DMS 273 (cell line): ENCODE measurements at regions not wholly inside any gene's neighbourhood (a gene's known extent, or its start where the extent isn't known, plus 50 kb on each side); places are given as distances from the start of the nearest gene placed in this dataset.

ENCODE experiments used
- DNase-seq: peaks from one replicate; lab custom pipeline; 2025; ENCODE audit not compliant: unreplicated experiment; lab: John Stamatoyannopoulos, UW

DNA sequence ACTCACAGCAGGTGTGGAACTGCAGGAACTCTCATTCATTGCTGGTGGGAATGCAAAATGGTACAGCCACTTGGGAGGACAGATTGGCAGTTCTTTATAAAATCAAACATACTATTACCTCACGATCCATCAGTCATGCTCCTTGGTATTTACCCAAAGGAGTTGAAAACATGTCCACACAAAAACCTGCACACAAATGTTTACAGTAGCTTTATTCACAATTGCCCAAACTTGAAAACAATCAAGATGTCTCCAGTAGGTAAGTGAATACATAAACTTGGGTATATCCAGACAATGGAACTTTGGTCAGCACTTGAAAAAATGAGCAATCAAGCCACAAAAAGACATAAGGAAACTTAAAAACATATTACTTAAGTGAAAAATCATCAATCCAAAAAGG, 215.5 kb downstream of the IRX1 start:
- DNase-seq = no peak

GRCh38 chr5:3818624-3819023, 223.0 kb downstream of the IRX1 start:
- DNase-seq = no peak

DNA sequence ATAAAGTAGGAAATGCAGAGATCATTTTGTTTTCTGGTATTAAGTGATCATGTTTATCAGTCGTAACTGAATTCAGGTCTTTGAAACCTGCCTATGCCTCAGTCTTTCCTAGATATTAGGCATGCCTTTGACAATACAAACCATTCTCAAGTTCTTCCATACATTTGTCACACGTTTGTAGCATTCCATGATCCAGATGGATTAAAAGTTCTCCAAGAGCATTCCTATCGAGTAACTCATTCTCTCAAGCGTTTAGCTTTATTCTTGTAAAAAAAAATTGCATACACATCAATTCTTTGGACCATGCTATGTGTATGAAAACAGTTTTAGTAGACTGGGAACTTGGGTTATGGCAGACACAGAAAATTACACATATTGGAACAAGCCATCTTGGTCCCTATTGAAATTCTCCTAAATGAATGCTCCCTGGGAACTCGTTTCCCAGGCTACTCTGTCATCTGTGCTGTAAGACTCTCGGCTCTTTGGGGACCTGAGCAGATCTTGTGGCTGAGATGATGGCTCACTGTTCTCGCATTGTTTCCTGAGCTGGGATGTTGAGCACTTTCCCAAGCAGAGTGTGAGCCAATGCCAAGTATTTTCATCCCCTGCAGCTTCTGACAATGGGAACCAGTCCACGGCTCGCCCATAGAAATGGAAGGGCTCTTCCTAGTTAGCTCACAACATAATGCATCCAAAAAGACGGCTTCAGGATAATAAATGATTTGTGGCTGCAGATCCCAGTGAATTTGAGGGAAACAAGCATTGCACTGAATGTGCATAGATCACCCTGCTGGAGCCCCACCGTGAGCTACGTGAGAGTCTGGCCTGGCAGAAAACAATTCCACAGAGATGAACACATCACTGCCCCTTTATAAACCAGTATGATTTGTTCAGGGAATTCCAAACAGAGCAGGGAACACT, 230.2 kb downstream of the IRX1 start:
- DNase-seq = no peak

DNA sequence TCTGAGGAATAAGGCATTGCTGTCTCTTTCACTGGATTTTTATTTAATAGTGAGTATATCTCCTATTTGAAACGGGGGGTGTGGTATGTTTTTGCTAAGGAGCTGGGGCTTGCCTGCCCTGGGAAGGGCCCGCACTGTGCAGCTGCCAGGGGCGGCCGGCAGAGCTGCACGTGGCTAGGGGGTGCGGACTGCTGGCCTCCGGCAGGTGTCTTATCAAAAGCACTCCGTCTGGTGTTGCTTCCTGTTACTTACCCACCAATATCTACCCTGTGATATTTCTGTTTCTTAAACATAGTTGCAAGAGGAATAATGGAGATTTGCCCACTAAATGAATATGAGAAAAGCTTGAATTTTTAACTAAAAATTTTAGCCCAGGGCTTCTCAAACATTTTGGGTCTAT, 232.0 kb downstream of the IRX1 start:
- DNase-seq = no peak

GRCh38 chr5:3828761-3829160, 233.1 kb downstream of the IRX1 start:
- no peak for DNase-seq

DNA sequence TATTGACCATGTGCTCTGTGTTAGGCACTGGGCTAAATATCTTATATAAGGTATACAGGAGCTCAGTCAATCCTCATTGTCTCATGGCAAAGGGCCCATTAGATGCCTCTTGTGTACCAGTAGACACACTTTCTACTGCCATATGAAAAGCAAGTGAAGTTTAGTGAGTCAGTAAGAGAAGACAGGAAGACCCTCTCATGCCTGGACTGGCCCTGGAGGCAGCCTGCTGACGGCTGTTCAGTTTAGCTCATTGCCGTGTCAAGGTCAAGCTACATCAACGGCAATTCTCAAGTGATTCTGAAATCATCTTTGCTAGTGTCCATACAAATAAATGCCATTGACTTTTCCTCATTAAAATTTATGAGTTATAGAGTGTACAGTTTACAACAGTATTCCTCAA, 237.9 kb downstream of the IRX1 start:
- no peak for DNase-seq

- DNase-seq = no peak
Observed at GRCh38 chr5:3835811-3836210, 240.2 kb downstream of the IRX1 start.

DNA sequence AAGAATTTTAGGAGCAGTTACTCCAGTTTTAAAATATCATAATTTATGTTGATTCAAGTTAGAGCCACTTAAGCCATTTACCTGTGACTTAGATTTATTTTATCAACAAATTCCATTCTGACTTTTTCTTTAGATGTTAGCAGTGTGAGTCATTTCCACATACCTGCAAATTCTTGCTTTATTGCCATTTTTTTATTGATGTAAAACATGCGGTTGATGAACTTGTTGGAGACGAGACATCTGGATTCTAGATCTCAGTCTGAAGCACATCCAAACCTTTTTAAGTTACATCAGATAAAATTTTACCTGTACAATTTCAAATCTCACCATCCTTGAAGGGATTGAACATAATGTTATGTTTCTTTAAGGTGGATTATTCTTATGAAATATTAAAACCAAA, 240.9 kb downstream of the IRX1 start:
- DNase-seq = no peak

DNA sequence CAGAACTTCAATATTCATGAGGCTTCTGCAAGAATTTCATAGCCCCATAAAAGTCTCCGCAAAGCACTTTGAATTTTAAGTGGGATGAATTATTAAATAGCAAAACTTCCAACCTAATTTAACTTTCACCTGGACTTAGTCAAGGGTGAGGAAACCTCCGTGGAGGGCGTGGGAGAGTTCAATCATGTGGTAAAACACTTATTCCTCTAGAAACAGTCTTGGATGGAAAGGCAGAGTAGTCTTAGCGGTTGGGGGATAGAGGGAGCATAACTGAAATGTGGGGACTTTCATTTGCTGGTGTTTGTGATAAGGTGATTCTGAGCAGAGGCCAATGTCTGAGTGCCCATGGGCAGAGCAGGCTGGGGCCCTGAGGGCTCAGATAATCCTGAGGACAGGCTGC, 241.9 kb downstream of the IRX1 start:
- no peak for DNase-seq

DNA sequence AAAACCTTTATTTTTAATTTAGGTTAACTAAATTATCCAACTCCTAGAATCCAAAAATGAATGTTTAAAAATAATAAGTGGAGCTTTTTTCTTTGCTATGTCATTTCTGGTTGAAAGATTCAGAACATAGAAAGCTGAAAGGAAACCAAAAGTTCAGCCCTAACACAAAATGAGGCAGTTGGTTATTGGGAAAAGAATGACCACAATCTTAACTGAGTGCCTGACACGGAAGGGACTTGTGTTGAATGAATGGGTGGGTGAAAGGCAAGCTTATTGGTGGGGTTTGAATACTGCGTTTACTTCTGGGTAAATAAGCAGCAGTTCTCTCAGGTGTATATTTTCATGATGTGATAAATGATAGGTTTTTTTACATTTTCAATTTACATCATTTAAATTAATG, 243.5 kb downstream of the IRX1 start:
- DNase-seq = no peak

DNA sequence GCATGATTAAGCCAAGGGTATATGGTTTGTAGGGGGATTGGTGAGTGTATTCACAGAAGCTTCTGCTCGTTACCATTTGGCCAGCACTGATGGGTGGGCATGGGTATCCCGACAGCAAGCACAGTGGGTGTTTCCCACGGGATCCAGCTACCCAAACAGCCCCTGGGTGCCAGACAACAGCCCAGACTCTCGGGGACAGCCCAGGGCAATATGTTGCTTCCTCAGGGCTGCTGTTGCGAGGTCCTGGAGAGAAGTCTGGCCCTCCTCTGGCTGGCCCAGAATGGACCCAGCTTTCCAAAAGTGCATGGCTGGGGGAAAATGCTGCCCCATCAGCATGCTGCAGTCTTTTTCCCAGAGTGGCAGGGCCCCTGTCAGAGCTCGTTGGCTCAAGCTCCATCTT, 247.0 kb downstream of the IRX1 start:
- no peak for DNase-seq

- DNase-seq = no peak
Observed at GRCh38 chr5:3843706-3844105, 248.1 kb downstream of the IRX1 start.

- DNase-seq = no peak
Observed at GRCh38 chr5:3844266-3844665, 248.6 kb downstream of the IRX1 start.

DNA sequence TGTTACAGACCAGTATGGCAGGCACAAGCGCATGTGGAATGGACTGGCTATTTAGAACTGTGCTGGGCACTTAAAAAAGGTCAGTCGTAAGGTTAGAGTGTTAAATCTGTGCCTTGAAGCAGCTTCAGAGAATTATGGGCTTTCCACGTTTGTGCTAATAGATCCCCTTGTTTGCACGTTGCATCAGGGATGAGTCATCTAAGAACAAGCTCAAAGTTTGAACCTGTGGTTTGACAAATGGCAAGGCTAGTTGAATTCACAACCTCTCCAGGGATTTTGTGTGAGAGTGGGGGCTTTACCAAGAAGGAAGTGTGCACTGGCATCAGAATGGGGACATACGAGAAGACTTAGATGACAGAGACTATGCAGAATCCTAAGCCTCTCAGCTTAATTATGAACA, 249.6 kb downstream of the IRX1 start:
- DNase-seq = no peak

DNA sequence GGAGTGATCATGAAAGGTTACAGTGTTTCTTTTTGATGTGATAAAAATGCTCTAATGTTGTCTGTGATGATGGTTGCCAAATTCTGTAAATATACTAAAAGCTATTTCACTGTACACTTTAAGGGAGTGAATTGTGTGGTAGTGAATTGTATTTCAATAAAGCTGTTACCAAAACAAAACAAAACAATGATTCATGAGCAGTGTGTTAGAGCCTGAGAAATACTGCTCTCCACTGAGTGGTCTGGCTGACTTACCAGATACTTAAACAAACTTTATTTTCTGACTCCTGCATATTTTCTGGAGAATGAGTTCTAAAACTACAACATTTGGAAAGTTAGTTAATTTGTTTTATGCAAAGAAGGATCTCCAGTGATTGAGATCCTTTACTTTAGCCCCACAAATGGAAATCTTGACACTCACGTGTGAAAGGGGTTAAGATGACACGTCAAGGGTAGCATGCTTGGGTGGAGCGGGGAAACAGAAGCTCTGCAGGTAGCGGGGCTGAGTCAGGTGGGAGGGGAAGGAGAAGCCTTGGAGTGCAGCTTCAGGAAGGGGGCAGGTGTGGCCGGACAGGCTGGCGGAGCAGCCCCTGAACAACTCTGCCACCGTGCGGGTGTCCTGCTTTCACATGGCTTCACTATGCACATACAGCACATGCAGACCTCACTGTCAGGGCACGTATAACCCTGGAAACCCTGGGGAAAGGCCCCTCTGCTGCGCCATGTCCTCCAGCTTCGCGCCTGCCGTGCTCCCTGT, 256.7 kb downstream of the IRX1 start:
- no peak for DNase-seq

DNA sequence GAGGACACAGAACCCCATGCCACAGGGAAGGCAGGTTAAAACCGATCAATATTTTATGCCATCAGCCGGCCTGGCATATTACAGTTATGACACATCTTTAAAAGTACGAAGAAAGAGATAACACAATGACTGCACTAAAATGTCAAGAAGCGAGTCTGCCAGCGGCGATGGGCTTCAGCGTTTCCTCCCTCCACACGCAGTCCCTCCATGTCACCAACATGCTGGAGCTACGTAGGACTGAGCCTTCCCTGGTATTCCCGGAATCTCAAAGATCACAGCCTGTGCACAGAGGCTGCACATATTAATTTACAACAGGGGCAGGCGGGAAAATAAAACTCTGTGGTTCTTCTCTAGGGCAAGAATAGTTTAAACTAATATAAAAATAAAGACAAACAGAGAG, 257.7 kb downstream of the IRX1 start:
- no peak for DNase-seq

DNA sequence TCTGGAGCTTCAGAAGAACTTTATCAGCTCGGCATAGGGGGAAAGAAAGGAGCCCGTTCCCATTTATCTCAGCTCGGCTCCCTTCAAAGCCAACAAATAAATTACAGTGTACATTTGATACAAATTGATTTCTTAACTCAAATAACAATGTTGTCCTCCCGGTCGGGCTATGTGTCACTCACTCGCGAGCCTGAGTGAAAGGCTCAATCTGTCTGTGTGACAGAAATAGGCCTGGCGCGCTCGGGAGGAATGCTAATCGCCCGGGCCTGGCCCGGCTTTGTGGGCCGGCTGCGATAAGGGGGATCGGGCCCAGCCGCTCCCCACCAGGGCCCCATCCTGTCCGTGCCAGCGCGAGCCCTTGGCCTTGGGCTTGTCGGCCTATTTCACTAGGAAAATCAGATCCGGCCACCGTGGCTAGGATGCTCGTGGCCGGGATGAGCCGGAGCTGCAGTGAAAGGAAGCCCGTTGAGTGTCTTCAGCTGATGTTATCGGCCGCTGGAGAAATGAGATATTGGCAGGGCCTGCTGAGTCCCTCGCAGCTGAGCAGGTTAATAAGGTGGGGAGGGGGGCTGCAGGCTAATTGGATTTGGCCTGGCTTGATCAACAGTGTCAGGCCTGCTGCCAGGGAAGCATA, 258.7 kb downstream of the IRX1 start:
- DNase-seq = no peak

DNA sequence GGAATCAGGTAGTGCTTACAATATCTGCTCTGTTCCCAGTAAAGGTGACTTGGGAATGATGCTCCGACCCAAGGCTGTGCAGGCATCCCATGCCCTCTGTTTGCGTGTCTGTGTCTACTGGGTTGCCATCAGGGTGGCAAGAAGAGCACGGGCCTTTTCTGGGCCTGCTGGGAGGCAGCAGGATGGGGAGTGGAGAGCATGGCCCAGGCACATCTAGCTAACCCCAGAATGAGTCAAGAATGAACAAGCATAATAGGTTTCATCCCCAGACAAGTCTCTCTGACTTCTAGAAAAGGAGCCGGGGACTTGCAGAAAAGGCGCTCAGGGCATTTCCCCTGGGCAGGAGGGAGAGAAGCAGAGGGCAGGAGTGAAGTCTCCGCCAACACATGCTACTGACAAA, 260.4 kb downstream of the IRX1 start:
- no peak for DNase-seq

- DNase-seq = no peak
Observed at GRCh38 chr5:3858524-3858923, 262.9 kb downstream of the IRX1 start.

GRCh38 chr5:3862906-3863305, 267.3 kb downstream of the IRX1 start:
- DNase-seq = no peak

DNA sequence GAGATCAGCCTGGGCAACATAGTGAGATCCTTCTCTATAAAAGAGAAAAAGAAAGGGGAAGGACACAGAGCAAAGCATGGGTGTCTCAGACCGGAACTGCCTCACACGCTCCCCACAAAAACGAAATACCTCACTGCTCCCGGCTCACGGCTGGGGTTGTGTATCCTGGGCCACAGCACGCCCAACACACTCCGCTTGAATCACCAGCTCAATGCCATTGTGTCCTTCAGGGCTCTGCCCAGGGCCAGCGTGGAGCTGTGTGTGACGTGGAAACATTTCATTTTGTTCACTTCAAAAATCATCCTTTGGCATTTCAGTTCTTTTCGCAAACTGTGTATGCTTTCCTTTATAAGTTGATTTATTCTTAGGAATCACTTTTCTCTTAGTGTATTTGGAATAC, 279.5 kb downstream of the IRX1 start:
- no peak for DNase-seq

DNA sequence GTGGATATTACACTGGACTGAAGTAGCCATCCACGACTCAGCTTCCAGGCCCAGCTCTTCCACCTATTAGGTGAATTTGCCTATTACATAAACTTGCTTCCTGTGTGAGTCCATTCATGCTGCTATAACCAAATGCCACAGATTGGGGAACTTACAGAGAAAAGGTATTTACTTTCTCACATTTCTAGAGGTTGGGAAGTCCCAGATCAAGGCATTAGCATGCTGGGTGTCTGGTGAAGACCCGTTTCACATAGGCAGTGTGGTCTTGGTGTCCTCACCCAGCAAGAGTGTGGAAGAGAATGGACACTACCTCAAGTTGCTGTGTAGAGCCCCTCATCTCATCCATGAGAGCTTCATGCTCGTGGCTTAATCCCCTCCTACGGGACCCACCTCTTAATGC, 282.6 kb downstream of the IRX1 start:
- no peak for DNase-seq
